Panc1 (cell line): ENCODE measurements at regions not wholly inside any gene's neighbourhood (a gene's known extent, or its start where the extent isn't known, plus 50 kb on each side); places are given as distances from the start of the nearest gene placed in this dataset.

Experiments used
- POLR2AphosphoS5 ChIP-seq: IDR thresholded peaks from 2 replicates; pipeline ENCODE4 v1.6.1; 2012; ENCODE audit warnings: mild to moderate bottlenecking, low read depth, low read length, moderate library complexity
- TF ChIP-seq, protein P1 (sequence below): fragments of 450-650 bp; IDR thresholded peaks from 2 replicates; pipeline ENCODE4 v1.5.1; 2017; ENCODE audit warnings: mild to moderate bottlenecking
- TF ChIP-seq, protein P2 (sequence below), 2 experiments: IDR thresholded peaks; 2 replicates each; pipeline ENCODE4 v1.6.1; 2011 to 2012; ENCODE audit warnings: low read depth in 2 of 2, control low read depth in 1 of 2, low read length in 1 of 2, mild to moderate bottlenecking in 1 of 2, moderate library complexity in 1 of 2; ENCODE audit not compliant: insufficient read depth in 1 of 2

DNA sequence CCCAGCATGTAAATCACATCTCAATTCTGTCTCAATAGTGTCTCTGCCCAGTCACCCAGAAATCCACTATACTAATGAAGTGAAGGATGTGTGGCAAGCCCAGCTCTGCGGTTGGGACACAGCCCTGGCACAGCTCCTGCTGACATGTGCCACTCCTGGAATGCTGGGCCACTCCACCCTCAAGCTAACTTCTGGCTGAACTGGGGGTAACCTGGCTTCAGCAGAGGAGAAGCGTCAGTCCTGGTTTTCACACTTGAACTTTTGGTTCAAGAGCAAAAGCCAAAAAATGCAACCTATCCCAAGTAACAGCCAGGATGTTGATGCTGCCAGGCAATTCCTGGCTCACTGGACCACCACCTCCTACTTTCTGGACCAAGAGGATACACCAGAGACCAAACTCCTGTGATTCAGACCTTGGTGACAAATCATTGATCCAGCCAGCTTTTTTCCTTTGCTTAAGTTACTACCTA, 86.4 kb downstream of the ARRDC3 start:
- TF ChIP-seq, protein P1, sequence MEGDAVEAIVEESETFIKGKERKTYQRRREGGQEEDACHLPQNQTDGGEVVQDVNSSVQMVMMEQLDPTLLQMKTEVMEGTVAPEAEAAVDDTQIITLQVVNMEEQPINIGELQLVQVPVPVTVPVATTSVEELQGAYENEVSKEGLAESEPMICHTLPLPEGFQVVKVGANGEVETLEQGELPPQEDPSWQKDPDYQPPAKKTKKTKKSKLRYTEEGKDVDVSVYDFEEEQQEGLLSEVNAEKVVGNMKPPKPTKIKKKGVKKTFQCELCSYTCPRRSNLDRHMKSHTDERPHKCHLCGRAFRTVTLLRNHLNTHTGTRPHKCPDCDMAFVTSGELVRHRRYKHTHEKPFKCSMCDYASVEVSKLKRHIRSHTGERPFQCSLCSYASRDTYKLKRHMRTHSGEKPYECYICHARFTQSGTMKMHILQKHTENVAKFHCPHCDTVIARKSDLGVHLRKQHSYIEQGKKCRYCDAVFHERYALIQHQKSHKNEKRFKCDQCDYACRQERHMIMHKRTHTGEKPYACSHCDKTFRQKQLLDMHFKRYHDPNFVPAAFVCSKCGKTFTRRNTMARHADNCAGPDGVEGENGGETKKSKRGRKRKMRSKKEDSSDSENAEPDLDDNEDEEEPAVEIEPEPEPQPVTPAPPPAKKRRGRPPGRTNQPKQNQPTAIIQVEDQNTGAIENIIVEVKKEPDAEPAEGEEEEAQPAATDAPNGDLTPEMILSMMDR: no peak
- TF ChIP-seq, protein P2, sequence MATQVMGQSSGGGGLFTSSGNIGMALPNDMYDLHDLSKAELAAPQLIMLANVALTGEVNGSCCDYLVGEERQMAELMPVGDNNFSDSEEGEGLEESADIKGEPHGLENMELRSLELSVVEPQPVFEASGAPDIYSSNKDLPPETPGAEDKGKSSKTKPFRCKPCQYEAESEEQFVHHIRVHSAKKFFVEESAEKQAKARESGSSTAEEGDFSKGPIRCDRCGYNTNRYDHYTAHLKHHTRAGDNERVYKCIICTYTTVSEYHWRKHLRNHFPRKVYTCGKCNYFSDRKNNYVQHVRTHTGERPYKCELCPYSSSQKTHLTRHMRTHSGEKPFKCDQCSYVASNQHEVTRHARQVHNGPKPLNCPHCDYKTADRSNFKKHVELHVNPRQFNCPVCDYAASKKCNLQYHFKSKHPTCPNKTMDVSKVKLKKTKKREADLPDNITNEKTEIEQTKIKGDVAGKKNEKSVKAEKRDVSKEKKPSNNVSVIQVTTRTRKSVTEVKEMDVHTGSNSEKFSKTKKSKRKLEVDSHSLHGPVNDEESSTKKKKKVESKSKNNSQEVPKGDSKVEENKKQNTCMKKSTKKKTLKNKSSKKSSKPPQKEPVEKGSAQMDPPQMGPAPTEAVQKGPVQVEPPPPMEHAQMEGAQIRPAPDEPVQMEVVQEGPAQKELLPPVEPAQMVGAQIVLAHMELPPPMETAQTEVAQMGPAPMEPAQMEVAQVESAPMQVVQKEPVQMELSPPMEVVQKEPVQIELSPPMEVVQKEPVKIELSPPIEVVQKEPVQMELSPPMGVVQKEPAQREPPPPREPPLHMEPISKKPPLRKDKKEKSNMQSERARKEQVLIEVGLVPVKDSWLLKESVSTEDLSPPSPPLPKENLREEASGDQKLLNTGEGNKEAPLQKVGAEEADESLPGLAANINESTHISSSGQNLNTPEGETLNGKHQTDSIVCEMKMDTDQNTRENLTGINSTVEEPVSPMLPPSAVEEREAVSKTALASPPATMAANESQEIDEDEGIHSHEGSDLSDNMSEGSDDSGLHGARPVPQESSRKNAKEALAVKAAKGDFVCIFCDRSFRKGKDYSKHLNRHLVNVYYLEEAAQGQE (IDR thresholded peaks at IDR 0.05; ENCODE audit: insufficient read depth in 1 of 2, low read depth in 2 of 2, low read length in 1 of 2): no peak
- no peak for TF ChIP-seq POLR2AphosphoS5
